Kidney (tissue), 13 donors: ENCODE measurements at regions not wholly inside any gene's neighbourhood (a gene's known extent, or its start where the extent isn't known, plus 50 kb on each side); places are given as distances from the start of the nearest gene placed in this dataset.

ENCODE experiments used
- DNase-seq, 5 donors: peaks; one replicate each; pipeline ENCODE4 v3.0.0-alpha.2; 2013 to 2020
- FAIRE-seq: peaks from 2 replicates; lab custom pipeline; 2012; peaks lifted over from hg19 to GRCh38; lab: Jason Lieb, UNC
- H3K27ac ChIP-seq, 2 donors: one replicate each; pipeline ENCODE4 v1.7.0; 2013; ENCODE audit warnings: low read depth in 2 of 2, low read length in 2 of 2, inconsistent platforms in 1 of 2
- H3K27me3 ChIP-seq: one replicate; pipeline ENCODE4 v1.7.1; 2013; ENCODE audit warnings: low read length, inconsistent platforms; ENCODE audit not compliant: control insufficient read depth, insufficient read depth
- H3K36me3 ChIP-seq, 3 donors: one replicate each; pipeline versions ENCODE4 v1.7.0 to v1.7.1; 2013; ENCODE audit warnings: low read length in 3 of 3, control low read depth in 1 of 3, inconsistent platforms in 1 of 3; ENCODE audit not compliant: insufficient read depth in 3 of 3, control insufficient read depth in 2 of 3
- H3K4me1 ChIP-seq, 3 donors: one replicate each; pipeline versions ENCODE4 v1.7.0 to v1.7.1; 2013; ENCODE audit warnings: low read length in 3 of 3, inconsistent platforms in 1 of 3, low read depth in 1 of 3; ENCODE audit not compliant: control insufficient read depth in 2 of 3, insufficient read depth in 2 of 3
- H3K4me3 ChIP-seq, 3 donors: one replicate each; pipeline versions ENCODE4 v1.7.0 to v1.8.1; 2013; ENCODE audit warnings: low read length in 3 of 3, control low read depth in 1 of 3, inconsistent platforms in 1 of 3
- H3K9ac ChIP-seq, 3 donors: one replicate each; pipeline versions ENCODE4 v1.7.0 to v1.7.1; 2013; ENCODE audit warnings: low read length in 3 of 3, control low read depth in 1 of 3, inconsistent platforms in 1 of 3
- H3K9me3 ChIP-seq, 3 donors: one replicate each; pipeline versions ENCODE4 v1.7.0 to v1.7.1; 2013; ENCODE audit warnings: low read length in 3 of 3, control low read depth in 1 of 3, inconsistent platforms in 1 of 3; ENCODE audit not compliant: control insufficient read depth in 2 of 3, insufficient read depth in 1 of 3
- CTCF ChIP-seq: IDR thresholded peaks from 3 replicates; pipeline ENCODE4 v1.5.1; 2012; ENCODE audit warnings: mild to moderate bottlenecking, moderate library complexity, borderline replicate concordance; ENCODE audit not compliant: insufficient read depth; ENCODE audit errors: extremely low read depth
- intact Hi-C: fragments of 100-400 bp; cut with DNase I; formaldehyde crosslinking; loops from one replicate; pipeline ENCODE4 v1.11.1; 2022
- donor health status: control.
- donor health status: control.
- donor health status: control.
- donor health status: control.
- donor health status: control.
- donor health status: DM: yes; HTN: yes; CAD: no.
- donor health status: Normal renal cell carcinoma (clear cell type).

- Histone ChIP-seq H3K27ac (no peak overlapping the region), H3K4me1 (no peaks in the 10 kb centered on the region), H3K9ac (no peak overlapping the region), H3K9me3 (no peaks in the 10 kb centered on the region), H3K27me3 (no peaks in the 10 kb centered on the region), H3K36me3 (no peaks in the 10 kb centered on the region), H3K4me3 (no peak overlapping the region)
- TF ChIP-seq CTCF, result no peak
- intact Hi-C loops, result no loop called here
- DNase-seq, result no peak
- no peak for FAIRE-seq
These were observed 706.9 kb upstream of the ID2 start for GRCh38 chr2:7974936-7975335.

GRCh38 chr2:7976206-7976605 is 705.6 kb upstream of the ID2 start:
- Histone ChIP-seq H3K9me3 (no peaks in the 10 kb centered on the region), H3K9ac (no peak overlapping the region), H3K27ac (no peak overlapping the region), H3K36me3 (no peaks in the 10 kb centered on the region), H3K4me1 (no peaks in the 10 kb centered on the region), H3K27me3 (no peaks in the 10 kb centered on the region), H3K4me3 (no peak overlapping the region)
- FAIRE-seq (no peak), DNase-seq (no peak)
- TF ChIP-seq CTCF, result no peak
- intact Hi-C loops, result no loop called here

GRCh38 chr2:7977981-7978380 is 703.9 kb upstream of the ID2 start:
- H3K4me3 ChIP-seq, result no peak overlapping the region
- no peak for FAIRE-seq

More at GRCh38 chr2:7977981-7978380, 703.9 kb upstream of the ID2 start:
- TF ChIP-seq CTCF, result no peak
- no peak overlapping the region for H3K27ac ChIP-seq
- peak in 2 of 5 donors; percentile 73 to 87 for DNase-seq
- no peak overlapping the region for H3K9ac ChIP-seq
- H3K27me3 ChIP-seq, result no peaks in the 10 kb centered on the region
- H3K36me3 ChIP-seq, result no peaks in the 10 kb centered on the region
- H3K9me3 ChIP-seq, result peaks cover 0 to 4% (median 0%) of the 10 kb centered on the region in 3 donors
- no peaks in the 10 kb centered on the region for H3K4me1 ChIP-seq
- intact Hi-C loops, result no loop called here
